WTC11 (cell line): ENCODE measurements at regions not wholly inside any gene's neighbourhood (a gene's known extent, or its start where the extent isn't known, plus 50 kb on each side); places are given as distances from the start of the nearest gene placed in this dataset.

Experiments
- CTCF ChIP-seq: fragments of 200-600 bp; IDR thresholded peaks from 2 replicates; pipeline ENCODE4 v1.8.0; 2022; ENCODE audit warnings: antibody characterized with exemption
- FOXK1 ChIP-seq: sonication (generic); formaldehyde crosslinking; IDR thresholded peaks from 2 replicates; pipeline ENCODE4 v1.8.0; 2022; ENCODE audit warnings: mild to moderate bottlenecking, moderate library complexity, missing genetic modification reagents
- JUN ChIP-seq: sonication (generic); formaldehyde crosslinking; IDR thresholded peaks from 2 replicates; pipeline ENCODE4 v1.8.0; 2023; ENCODE audit warnings: mild to moderate bottlenecking, missing genetic modification reagents
- MAX ChIP-seq: sonication (generic); formaldehyde crosslinking; IDR thresholded peaks from 2 replicates; pipeline ENCODE4 v1.8.0; 2022; ENCODE audit warnings: mild to moderate bottlenecking, missing genetic modification reagents
- NFYB ChIP-seq: sonication (generic); formaldehyde crosslinking; conservative IDR thresholded peaks from 2 replicates; pipeline ENCODE4 v1.8.0; 2022; ENCODE audit warnings: low read depth, missing genetic modification reagents
- ZNF416 ChIP-seq: fragments of 250-450 bp; sonication (Bioruptor Pico); IDR thresholded peaks from 2 replicates; pipeline ENCODE4 v1.9.0; 2021; ENCODE audit warnings: mild to moderate bottlenecking, inconsistent platforms
- ZNF512 ChIP-seq: sonication (generic); formaldehyde crosslinking; IDR thresholded peaks from 2 replicates; pipeline ENCODE4 v1.8.1; 2022; ENCODE audit warnings: missing genetic modification reagents, borderline replicate concordance

GRCh38 chr2:397926-398325 lies 110.0 kb upstream of the ALKAL2 start:
- no peak for TF ChIP-seq CTCF
- TF ChIP-seq FOXK1 (CRISPR knock-in tag), result no peak
- no peak for TF ChIP-seq ZNF512
- TF ChIP-seq ZNF416 (CRISPR knock-in tag), result no peak
- TF ChIP-seq NFYB (CRISPR knock-in tag), result no peak
- no peak for TF ChIP-seq MAX (CRISPR knock-in tag)
- no peak for TF ChIP-seq JUN (CRISPR knock-in tag)
